Activated T-helper 1 cell treated with anti-CD3 and anti-CD28 coated beads, Interleukin-12 subunit alpha, Interleukin-12 subunit beta, Interleukin-2, Interleukin-4 antibody, amounts not matched to agents 30 ng/mL and 10 ng/mL and 1 ng/mL, durations not matched to agents 14 hours and 24 hours and 36 hours (primary cell): ENCODE measurements at regions not wholly inside any gene's neighbourhood (a gene's known extent, or its start where the extent isn't known, plus 50 kb on each side); places are given as distances from the start of the nearest gene placed in this dataset.

Experiments
- DNase-seq: peaks from one replicate; pipeline ENCODE4 v3.0.0; 2021; ENCODE audit warnings: low spot score
- H3K27ac Mint-ChIP-seq: one replicate; pipeline ENCODE4 v1.8.0; 2021; ENCODE audit warnings: mild to moderate bottlenecking, mixed read lengths
- H3K27me3 Mint-ChIP-seq: one replicate; pipeline ENCODE4 v1.8.0; 2022; ENCODE audit warnings: mild to moderate bottlenecking, moderate library complexity, mixed read lengths; ENCODE audit not compliant: insufficient read depth
- H3K36me3 Mint-ChIP-seq: one replicate; pipeline ENCODE4 v1.8.0; 2021; ENCODE audit warnings: low read depth, mixed read lengths
- H3K4me1 Mint-ChIP-seq: one replicate; pipeline ENCODE4 v1.8.0; 2021; ENCODE audit warnings: low read depth, mixed read lengths
- H3K4me3 Mint-ChIP-seq: one replicate; pipeline ENCODE4 v1.8.0; 2021; ENCODE audit warnings: mild to moderate bottlenecking, moderate library complexity, mixed read lengths
- H3K9me3 Mint-ChIP-seq: one replicate; pipeline ENCODE4 v1.8.0; 2021; ENCODE audit warnings: mixed read lengths
- intact Hi-C: fragments of 100-400 bp; cut with micrococcal nuclease; formaldehyde crosslinking; loops from one replicate; pipeline ENCODE4 v1.15.1; 2024

DNA sequence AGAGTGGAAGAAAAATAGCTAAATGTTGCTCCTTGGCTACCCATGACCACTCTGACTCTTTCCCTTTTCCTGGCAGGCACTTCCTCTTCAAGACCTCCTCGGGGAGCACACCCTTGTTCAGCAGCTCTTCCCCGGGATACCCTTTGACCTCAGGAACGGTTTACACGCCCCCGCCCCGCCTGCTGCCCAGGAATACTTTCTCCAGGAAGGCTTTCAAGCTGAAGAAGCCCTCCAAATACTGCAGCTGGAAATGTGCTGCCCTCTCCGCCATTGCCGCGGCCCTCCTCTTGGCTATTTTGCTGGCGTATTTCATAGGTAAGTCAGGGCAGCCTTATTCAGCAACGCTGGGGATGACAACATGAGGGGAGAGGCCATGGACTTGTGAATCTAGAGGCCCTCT is 298.6 kb upstream of the WWC1 start:
- H3K4me1 Mint-ChIP-seq, result no peaks in the 10 kb centered on the region
- DNase-seq, result no peak
- no peak overlapping the region for H3K27ac Mint-ChIP-seq
- no peaks in the 10 kb centered on the region for H3K9me3 Mint-ChIP-seq
- H3K27me3 Mint-ChIP-seq, result no peaks in the 10 kb centered on the region
- no peak overlapping the region for H3K4me3 Mint-ChIP-seq
- H3K36me3 Mint-ChIP-seq, result no peaks in the 10 kb centered on the region
- intact Hi-C loops, result no loop called here

GRCh38 chr5:167993771-167994170 is 297.7 kb upstream of the WWC1 start:
- Mint-ChIP-seq H3K4me3 (no peak overlapping the region), H3K9me3 (no peaks in the 10 kb centered on the region), H3K36me3 (no peaks in the 10 kb centered on the region), H3K27ac (no peak overlapping the region), H3K4me1 (no peaks in the 10 kb centered on the region), H3K27me3 (no peaks in the 10 kb centered on the region)
- intact Hi-C loops, result no loop called here
- no peak for DNase-seq

DNA sequence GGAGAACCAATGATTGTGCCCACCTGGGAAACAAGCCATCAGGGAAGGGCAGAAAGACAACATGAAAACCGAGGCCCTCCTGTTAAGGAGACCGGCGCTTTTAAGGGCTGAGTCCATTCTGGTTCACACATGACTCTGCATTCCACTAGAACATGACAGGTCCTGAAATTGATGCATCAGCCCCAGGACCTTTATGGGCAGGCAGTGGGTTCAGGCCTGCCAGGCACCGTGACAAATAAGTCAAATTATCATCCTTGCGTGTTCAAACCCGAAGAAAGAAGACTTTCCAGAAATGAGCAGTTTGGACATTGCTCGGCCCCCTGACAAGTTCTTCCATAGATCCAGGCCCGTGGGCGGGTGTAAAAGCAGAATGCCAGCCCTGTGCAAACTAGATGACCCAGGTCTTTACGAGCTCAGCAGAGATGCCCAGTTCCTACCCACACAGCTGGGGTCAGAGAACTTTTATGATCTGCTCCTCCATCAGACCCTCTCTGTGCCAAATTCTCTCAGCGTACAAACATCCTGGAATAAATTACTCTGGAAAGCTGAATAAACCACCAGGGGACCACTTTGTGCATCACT is 295.5 kb upstream of the WWC1 start:
- no peaks in the 10 kb centered on the region for H3K9me3 Mint-ChIP-seq

DNA sequence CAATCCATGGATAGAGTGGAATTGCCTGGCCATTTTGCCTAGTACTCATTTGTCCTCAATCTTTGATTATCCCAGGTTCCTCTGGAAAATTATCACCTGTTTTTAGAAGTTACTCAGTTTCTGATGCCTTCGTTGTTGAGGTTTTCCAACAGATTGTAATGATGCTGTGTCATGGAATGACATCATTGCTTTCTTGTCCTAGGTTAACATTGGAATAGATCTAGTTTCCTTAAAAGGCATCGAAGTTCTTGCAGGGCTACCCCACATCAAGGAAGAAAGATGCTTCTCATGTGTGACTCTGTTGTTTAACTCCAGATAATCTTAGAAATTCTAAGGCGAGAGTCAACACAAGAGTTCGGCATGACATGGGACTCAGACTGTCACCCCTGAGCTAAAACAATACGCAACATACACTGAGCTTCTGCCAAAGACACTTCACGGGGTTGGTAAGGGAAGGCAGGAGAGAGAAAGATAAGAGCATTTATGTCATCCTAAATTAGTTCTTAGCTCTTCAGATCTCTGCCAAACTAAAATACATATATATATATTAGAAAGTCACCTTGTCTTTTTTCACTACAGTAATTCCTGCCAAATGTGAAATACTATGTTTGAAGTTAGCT is 293.2 kb upstream of the WWC1 start:
- intact Hi-C loops, result no loop called here
- H3K27me3 Mint-ChIP-seq, result no peaks in the 10 kb centered on the region
- H3K4me3 Mint-ChIP-seq, result no peak overlapping the region

More for the DNA sequence above, 295.5 kb upstream of the WWC1 start:
- no peaks in the 10 kb centered on the region for H3K36me3 Mint-ChIP-seq
- DNase-seq, result no peak
- no peak overlapping the region for H3K4me3 Mint-ChIP-seq
- H3K27ac Mint-ChIP-seq, result no peak overlapping the region
- no peaks in the 10 kb centered on the region for H3K27me3 Mint-ChIP-seq
- intact Hi-C loops, result no loop called here
- H3K4me1 Mint-ChIP-seq, result no peaks in the 10 kb centered on the region

DNA sequence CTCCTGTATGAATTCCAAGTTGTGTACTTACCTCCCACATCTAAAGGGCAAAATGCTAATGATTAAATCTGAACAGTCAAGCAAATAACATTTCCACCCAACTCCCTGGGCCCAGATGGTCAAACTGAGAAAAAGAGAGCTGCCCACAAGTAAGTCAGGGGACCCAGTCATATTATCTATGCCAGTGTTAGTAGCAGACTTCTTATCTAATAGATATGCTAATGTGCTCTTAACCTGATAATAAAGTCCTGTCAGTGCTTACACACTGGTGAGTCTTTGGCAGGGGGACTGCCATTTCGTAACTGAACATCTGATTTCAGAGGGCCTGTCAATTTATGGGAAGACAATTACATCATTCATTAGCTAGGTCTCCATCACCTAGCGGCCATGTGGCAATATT is 292.3 kb upstream of the WWC1 start:
- Mint-ChIP-seq H3K4me3 (no peak overlapping the region), H3K27ac (no peak overlapping the region), H3K27me3 (no peaks in the 10 kb centered on the region), H3K9me3 (no peaks in the 10 kb centered on the region), H3K4me1 (no peaks in the 10 kb centered on the region), H3K36me3 (no peaks in the 10 kb centered on the region)
- intact Hi-C loops, result no loop called here
- DNase-seq, result no peak

More for the DNA sequence above, 293.2 kb upstream of the WWC1 start:
- H3K27ac Mint-ChIP-seq, result no peak overlapping the region
- no peaks in the 10 kb centered on the region for H3K36me3 Mint-ChIP-seq
- no peak for DNase-seq
- no peaks in the 10 kb centered on the region for H3K9me3 Mint-ChIP-seq
- no peaks in the 10 kb centered on the region for H3K4me1 Mint-ChIP-seq

DNA sequence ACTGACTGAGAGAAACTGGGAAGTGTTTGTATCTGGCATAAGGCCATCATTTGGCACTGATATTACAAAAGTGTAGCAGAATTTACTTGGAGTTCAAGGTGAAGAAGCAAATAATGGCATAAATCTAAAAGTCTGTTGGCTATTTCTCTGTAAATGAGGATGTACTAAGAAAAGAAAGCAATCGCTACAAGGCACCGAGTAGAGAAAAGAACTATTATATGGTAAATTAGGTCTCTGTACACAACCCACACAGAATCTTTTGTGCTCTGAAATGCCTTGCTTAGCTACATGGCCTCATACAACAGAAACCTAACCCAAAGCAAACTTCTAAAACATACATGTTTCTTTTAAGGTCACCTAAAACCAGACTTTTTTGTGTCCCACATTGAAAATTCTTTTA is 290.1 kb upstream of the WWC1 start:
- no peaks in the 10 kb centered on the region for H3K4me1 Mint-ChIP-seq

DNA sequence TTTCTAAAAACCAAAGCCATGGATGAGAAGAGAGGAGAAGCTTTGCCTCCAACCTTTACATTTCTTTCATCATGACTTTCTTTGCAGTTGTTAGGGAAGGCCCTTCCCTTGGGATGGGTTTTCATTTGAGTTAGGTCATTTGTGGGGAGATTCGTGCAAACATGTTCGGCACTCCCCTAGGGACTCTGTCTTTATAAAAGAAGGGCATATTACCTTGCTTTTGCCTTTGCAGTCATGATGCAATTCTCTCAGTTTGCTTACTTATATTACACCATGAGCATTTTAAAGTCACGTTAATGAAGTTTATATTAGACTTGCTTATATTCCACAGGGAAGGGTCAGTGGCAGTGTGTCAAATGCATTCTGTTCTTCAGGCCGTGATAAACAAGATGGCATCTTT is 289.3 kb upstream of the WWC1 start:
- H3K27ac Mint-ChIP-seq, result no peak overlapping the region
- DNase-seq, result no peak
- H3K36me3 Mint-ChIP-seq, result no peaks in the 10 kb centered on the region
- H3K27me3 Mint-ChIP-seq, result no peaks in the 10 kb centered on the region
- H3K4me1 Mint-ChIP-seq, result no peaks in the 10 kb centered on the region
- no peak overlapping the region for H3K4me3 Mint-ChIP-seq
- intact Hi-C loops, result no loop called here
- no peaks in the 10 kb centered on the region for H3K9me3 Mint-ChIP-seq

More for the DNA sequence above, 290.1 kb upstream of the WWC1 start:
- Mint-ChIP-seq H3K9me3 (no peaks in the 10 kb centered on the region), H3K36me3 (no peaks in the 10 kb centered on the region), H3K27me3 (no peaks in the 10 kb centered on the region), H3K27ac (no peak overlapping the region), H3K4me3 (no peak overlapping the region)
- intact Hi-C loops, result no loop called here
- DNase-seq, result no peak

- H3K9me3 Mint-ChIP-seq, result no peaks in the 10 kb centered on the region
- no peaks in the 10 kb centered on the region for H3K27me3 Mint-ChIP-seq
- no peaks in the 10 kb centered on the region for H3K4me1 Mint-ChIP-seq
- H3K27ac Mint-ChIP-seq, result no peak overlapping the region
- intact Hi-C loops, result no loop called here
- DNase-seq, result no peak
- no peak overlapping the region for H3K4me3 Mint-ChIP-seq
- H3K36me3 Mint-ChIP-seq, result no peaks in the 10 kb centered on the region
Observed at GRCh38 chr5:168005093-168005492, 286.4 kb upstream of the WWC1 start.

GRCh38 chr5:168005936-168006335 is 285.5 kb upstream of the WWC1 start:
- Mint-ChIP-seq H3K4me1 (no peaks in the 10 kb centered on the region), H3K4me3 (no peak overlapping the region), H3K27me3 (no peaks in the 10 kb centered on the region), H3K27ac (no peak overlapping the region), H3K9me3 (no peaks in the 10 kb centered on the region), H3K36me3 (no peaks in the 10 kb centered on the region)
- intact Hi-C loops, result no loop called here
- DNase-seq, result no peak

- Mint-ChIP-seq H3K36me3 (no peaks in the 10 kb centered on the region), H3K27ac (no peak overlapping the region), H3K27me3 (no peaks in the 10 kb centered on the region), H3K4me3 (no peak overlapping the region), H3K4me1 (no peaks in the 10 kb centered on the region), H3K9me3 (no peaks in the 10 kb centered on the region)
- no peak for DNase-seq
- intact Hi-C loops, result no loop called here
Observed at GRCh38 chr5:168006456-168007130, 284.9 kb upstream of the WWC1 start.

- Mint-ChIP-seq H3K4me1 (no peaks in the 10 kb centered on the region), H3K27ac (no peak overlapping the region), H3K27me3 (no peaks in the 10 kb centered on the region), H3K4me3 (no peak overlapping the region), H3K36me3 (no peaks in the 10 kb centered on the region), H3K9me3 (no peaks in the 10 kb centered on the region)
- intact Hi-C loops, result no loop called here
- no peak for DNase-seq
Observed at GRCh38 chr5:168007286-168007685, 284.2 kb upstream of the WWC1 start.

- no peak for DNase-seq
- H3K4me1 Mint-ChIP-seq, result no peaks in the 10 kb centered on the region
- intact Hi-C loops, result no loop called here
- no peaks in the 10 kb centered on the region for H3K9me3 Mint-ChIP-seq
- H3K4me3 Mint-ChIP-seq, result no peak overlapping the region
- no peaks in the 10 kb centered on the region for H3K36me3 Mint-ChIP-seq
- H3K27ac Mint-ChIP-seq, result no peak overlapping the region
- no peaks in the 10 kb centered on the region for H3K27me3 Mint-ChIP-seq
Observed at GRCh38 chr5:168008555-168008954, 282.9 kb upstream of the WWC1 start.

DNA sequence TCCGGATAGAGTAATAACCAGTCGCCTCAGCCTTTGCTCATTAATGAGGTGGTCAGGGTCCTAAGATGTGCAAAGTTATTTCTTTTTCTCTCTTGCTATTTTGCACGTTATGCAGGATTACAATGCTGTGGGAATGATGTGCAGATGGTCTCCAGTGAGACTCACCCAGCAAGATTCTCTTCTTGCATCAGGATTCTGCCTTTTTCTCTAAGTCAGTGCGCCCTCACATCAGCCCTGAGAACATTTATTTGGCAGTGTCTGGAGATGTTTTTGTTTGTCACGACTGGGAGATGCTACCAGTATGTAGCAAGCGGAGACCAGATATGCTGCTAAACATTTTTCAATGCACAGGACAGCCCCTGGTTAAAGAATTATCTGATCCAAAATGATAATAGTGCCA is 280.3 kb upstream of the WWC1 start:
- Mint-ChIP-seq H3K27me3 (no peaks in the 10 kb centered on the region), H3K9me3 (no peaks in the 10 kb centered on the region), H3K36me3 (no peaks in the 10 kb centered on the region), H3K4me1 (no peaks in the 10 kb centered on the region), H3K4me3 (no peak overlapping the region), H3K27ac (no peak overlapping the region)
- intact Hi-C loops, result no loop called here
- DNase-seq, result no peak
